SU-DHL-6 (cell line): ENCODE measurements at regions not wholly inside any gene's neighbourhood (a gene's known extent, or its start where the extent isn't known, plus 50 kb on each side); places are given as distances from the start of the nearest gene placed in this dataset.

ENCODE experiments used
- CTCF ChIP-seq: fragments of 200-600 bp; sonication (generic); IDR thresholded peaks from one replicate; pipeline ENCODE4 v1.5.1; 2017; ENCODE audit warnings: antibody characterized with exemption, mild to moderate bottlenecking, low read length, moderate library complexity; ENCODE audit not compliant: insufficient read depth, poor library complexity, severe bottlenecking
- EZH2phosphoT487 ChIP-seq: fragments of 200-600 bp; sonication (generic), shearing (Covaris generic); conservative IDR thresholded peaks from 2 replicates; pipeline ENCODE4 v1.6.1; 2018; ENCODE audit warnings: mild to moderate bottlenecking, antibody characterized with exemption, low read length, moderate library complexity, mixed read lengths

DNA sequence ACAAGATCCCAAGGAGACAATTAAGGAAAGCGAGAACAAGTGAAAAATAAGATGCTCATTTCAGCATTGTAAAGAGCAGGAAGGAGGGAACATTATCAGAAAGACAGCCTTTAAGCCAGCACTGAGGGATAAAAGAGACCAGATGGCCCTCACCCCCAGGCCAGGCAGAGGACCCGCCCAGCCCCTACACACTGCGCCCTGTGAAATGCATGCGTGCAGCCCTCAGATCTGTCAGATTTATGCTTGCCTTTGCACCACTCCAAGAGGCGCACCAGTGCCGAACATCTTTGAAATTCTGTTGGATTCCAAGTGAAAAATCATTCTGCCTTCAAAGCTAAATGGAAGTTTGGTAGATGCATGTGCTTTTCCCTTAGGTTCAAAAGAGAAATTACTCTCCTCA is 378.0 kb downstream of the MLLT3 start:
- TF ChIP-seq CTCF (no peak), EZH2phosphoT487 (no peak)
